Adrenal gland (tissue), 5 donors: ENCODE measurements at regions not wholly inside any gene's neighbourhood (a gene's known extent, or its start where the extent isn't known, plus 50 kb on each side); places are given as distances from the start of the nearest gene placed in this dataset.
"Not testable (repeated sequence)": the region's sequence is repeated elsewhere in the genome, so short reads cannot be mapped to it uniquely, and the experiment has no call there.

Source experiments
- CTCF ChIP-seq, 6 experiments: fragments of 450-650 bp in 4 of 6; fragments of 200-600 bp in 2 of 6; sonication (generic) in 1 of 6; IDR thresholded peaks; 1 replicate in 5 of 6; 2 replicates in 1 of 6; pipeline versions ENCODE4 v1.5.1 to v1.8.0; 2016 to 2021; ENCODE audit warnings: antibody characterized with exemption in 6 of 6, mild to moderate bottlenecking in 2 of 6, moderate library complexity in 1 of 6
- POLR2A ChIP-seq, 2 donors: fragments of 450-650 bp; IDR thresholded peaks; one replicate each; pipeline ENCODE4 v1.6.1; 2017; ENCODE audit warnings: antibody characterized with exemption in 2 of 2, mild to moderate bottlenecking in 2 of 2, moderate library complexity in 1 of 2
- donor health status: DM: no; HTN: no; CAD: no.

GRCh38 chr16:16624367-16624766 is 245.4 kb downstream of the NPIPA7 start:
- TF ChIP-seq POLR2A, CTCF (IDR thresholded peaks at IDR 0.05): not testable (repeated sequence)
